Neuronal stem cell (in vitro differentiated cells): ENCODE measurements at regions not wholly inside any gene's neighbourhood (a gene's known extent, or its start where the extent isn't known, plus 50 kb on each side); places are given as distances from the start of the nearest gene placed in this dataset.
"Not testable (repeated sequence)": the region's sequence is repeated elsewhere in the genome, so short reads cannot be mapped to it uniquely, and the experiment has no call there.

ENCODE experiments used
- DNase-seq: peaks from one replicate; pipeline ENCODE4 v3.0.0-alpha.2; 2013; ENCODE audit warnings: low spot score
- H2AFZ ChIP-seq: one replicate; pipeline ENCODE4 v1.6.1; 2013; ENCODE audit warnings: mild to moderate bottlenecking, low read length, inconsistent platforms
- H2AK5ac ChIP-seq: 2 replicates; pipeline ENCODE4 v1.6.1; 2013; ENCODE audit warnings: low read depth, mild to moderate bottlenecking, inconsistent platforms, low read length, moderate library complexity, mixed read lengths
- H2BK120ac ChIP-seq: 2 replicates; pipeline ENCODE4 v1.6.1; 2013; ENCODE audit warnings: low read depth, mild to moderate bottlenecking, inconsistent platforms, low read length, moderate library complexity, mixed read lengths
- H2BK12ac ChIP-seq: one replicate; pipeline ENCODE4 v1.6.1; 2013; ENCODE audit warnings: low read length, inconsistent platforms
- H2BK15ac ChIP-seq: 2 replicates; pipeline ENCODE4 v1.6.1; 2013; ENCODE audit warnings: mild to moderate bottlenecking, low read length, inconsistent platforms, mixed read lengths
- H2BK5ac ChIP-seq: one replicate; pipeline ENCODE4 v1.6.1; 2013; ENCODE audit warnings: inconsistent platforms, mild to moderate bottlenecking, low read length, moderate library complexity
- H3K14ac ChIP-seq: one replicate; pipeline ENCODE4 v1.6.1; 2013; ENCODE audit warnings: low read length, inconsistent platforms
- H3K18ac ChIP-seq: 2 replicates; pipeline ENCODE4 v1.6.1; 2013; ENCODE audit warnings: low read length, inconsistent platforms
- H3K23ac ChIP-seq: 2 replicates; pipeline ENCODE4 v1.6.1; 2013; ENCODE audit warnings: low read depth, mild to moderate bottlenecking, mixed read lengths, low read length, inconsistent platforms; ENCODE audit not compliant: poor library complexity
- H3K27ac ChIP-seq: replicated peaks from 3 replicates; pipeline ENCODE4 v1.5.1; 2013; ENCODE audit warnings: low read length, inconsistent platforms
- H3K27me3 ChIP-seq, 3 experiments: 2 replicates each; pipeline ENCODE4 v1.6.1; 2013; ENCODE audit warnings: low read length in 3 of 3, mild to moderate bottlenecking in 2 of 3, inconsistent platforms in 1 of 3, low read depth in 1 of 3, mixed read lengths in 1 of 3, moderate library complexity in 1 of 3; ENCODE audit not compliant: control insufficient read depth in 3 of 3, insufficient read depth in 3 of 3
- H3K36me3 ChIP-seq, 2 donors: replicated peaks in 1 of 2; 2 replicates each; pipeline ENCODE4 v1.6.1; 2013; ENCODE audit warnings: low read length in 2 of 2; ENCODE audit not compliant: control insufficient read depth in 2 of 2, insufficient read depth in 2 of 2
- H3K4ac ChIP-seq: 2 replicates; pipeline ENCODE4 v1.6.1; 2013; ENCODE audit warnings: inconsistent platforms, mild to moderate bottlenecking, low read length, moderate library complexity
- H3K4me1 ChIP-seq, 2 donors: 1 replicate in 1 of 2; 2 replicates in 1 of 2; pipeline ENCODE4 v1.6.1; 2013; ENCODE audit warnings: low read length in 2 of 2, low read depth in 1 of 2; ENCODE audit not compliant: control insufficient read depth in 2 of 2, insufficient read depth in 1 of 2
- H3K4me2 ChIP-seq: one replicate; pipeline ENCODE4 v1.6.1; 2013; ENCODE audit warnings: mild to moderate bottlenecking, low read length, inconsistent platforms; ENCODE audit not compliant: insufficient read depth, poor library complexity, severe bottlenecking
- H3K4me3 ChIP-seq, 2 donors: 2 replicates each; pipeline ENCODE4 v1.5.1; 2013; ENCODE audit warnings: low read length in 2 of 2, mild to moderate bottlenecking in 2 of 2, inconsistent platforms in 1 of 2, moderate library complexity in 1 of 2
- H3K79me1 ChIP-seq: one replicate; pipeline ENCODE4 v1.6.1; 2013; ENCODE audit warnings: low read depth, mild to moderate bottlenecking, inconsistent platforms, low read length, moderate library complexity
- H3K9ac ChIP-seq: one replicate; pipeline ENCODE4 v1.6.1; 2013; ENCODE audit warnings: mild to moderate bottlenecking, low read depth, low read length, inconsistent platforms; ENCODE audit not compliant: poor library complexity
- H3K9me3 ChIP-seq, 2 donors: replicated peaks in 1 of 2; 2 replicates each; pipeline versions ENCODE3 to v1.6.1; 2013; ENCODE audit warnings: low read length in 2 of 2, mild to moderate bottlenecking in 2 of 2, inconsistent platforms in 1 of 2, low read depth in 1 of 2, mixed read lengths in 1 of 2, moderate library complexity in 1 of 2; ENCODE audit not compliant: control insufficient read depth in 2 of 2, insufficient read depth in 1 of 2
- H4K8ac ChIP-seq: one replicate; pipeline ENCODE4 v1.6.1; 2013; ENCODE audit warnings: low read depth, mild to moderate bottlenecking, inconsistent platforms, low read length, moderate library complexity
- H4K91ac ChIP-seq: one replicate; pipeline ENCODE4 v1.6.1; 2013; ENCODE audit warnings: low read length, low read depth, mild to moderate bottlenecking, inconsistent platforms; ENCODE audit not compliant: poor library complexity
- WGBS, 2 donors: extraction: QIAGEN DNeasy Blood & Tissue Kit; methylation state at CpG; one replicate each; pipeline ENCODE4 v1.1.7; 2013; ENCODE audit warnings: missing lambda C conversion rate in 2 of 2, mixed read lengths in 1 of 2; ENCODE audit not compliant: insufficient read length in 2 of 2, insufficient replicate concordance in 1 of 2; ENCODE audit errors: extremely low coverage in 2 of 2; 5-methylcytosine and 5-hydroxymethylcytosine counted together

GRCh38 chrX:31014474-31014873, 57.4 kb downstream of the FTHL17 start:
- H3K23ac ChIP-seq, H3K27ac ChIP-seq, H4K8ac ChIP-seq, H3K18ac ChIP-seq, H2BK120ac ChIP-seq, H3K79me1 ChIP-seq, H4K91ac ChIP-seq, H3K9ac ChIP-seq, H3K4me2 ChIP-seq, H2BK12ac ChIP-seq, H3K36me3 ChIP-seq, H2BK15ac ChIP-seq, H2BK5ac ChIP-seq, H3K27me3 ChIP-seq, H2AK5ac ChIP-seq, H3K4me3 ChIP-seq, H3K9me3 ChIP-seq, H3K14ac ChIP-seq, DNase-seq, H3K4ac ChIP-seq, H3K4me1 ChIP-seq: not testable (repeated sequence)
- peak overlapping the region; percentile 33 for H2AFZ ChIP-seq
- no CpG with 5 or more reads among the region's 11 CpGs for WGBS, 2 donors

DNA sequence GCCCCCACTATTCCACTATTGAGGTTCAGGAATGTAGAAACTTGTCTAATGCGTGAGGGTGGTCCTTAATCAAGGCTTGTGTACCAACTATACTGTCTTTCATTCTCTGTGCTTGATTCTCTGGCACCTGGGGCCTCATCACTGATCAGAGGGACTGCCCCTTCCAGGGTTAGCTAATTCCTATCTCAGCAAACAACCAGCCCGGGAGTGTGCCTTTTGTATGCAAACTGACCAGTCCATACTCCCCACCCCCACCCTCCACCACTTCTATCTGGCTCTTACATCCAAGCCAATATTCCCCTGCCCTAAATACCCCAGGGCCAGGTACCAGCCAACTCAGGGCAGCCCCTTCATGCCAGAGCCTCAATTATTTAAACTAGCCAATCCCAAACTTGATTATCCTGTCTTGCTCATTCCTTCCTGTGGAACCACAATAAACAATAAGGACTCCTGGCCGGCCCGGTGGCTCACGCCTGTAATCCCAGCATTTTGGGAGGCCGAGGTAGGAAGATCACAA, 59.3 kb downstream of the FTHL17 start:
- no peak overlapping the region for H4K91ac ChIP-seq
- H3K18ac ChIP-seq, result no peak overlapping the region
- no peak overlapping the region for H3K4me2 ChIP-seq
- no peak overlapping the region for H2AK5ac ChIP-seq
- no peak overlapping the region for H2AFZ ChIP-seq
- no peak for DNase-seq
- no peak overlapping the region for H3K14ac ChIP-seq
- H3K4me1 ChIP-seq, result peaks cover 0 to 1% of the 10 kb centered on the region in 2 donors
- no peaks in the 10 kb centered on the region for H3K36me3 ChIP-seq
- no peak overlapping the region for H4K8ac ChIP-seq
- no peak overlapping the region for H3K4me3 ChIP-seq
- H3K79me1 ChIP-seq, result no peaks in the 10 kb centered on the region
- no peak overlapping the region for H3K9ac ChIP-seq
- H2BK5ac ChIP-seq, result no peak overlapping the region
- no peak overlapping the region for H3K4ac ChIP-seq
- no peaks in the 10 kb centered on the region for H3K27me3 ChIP-seq
- H2BK15ac ChIP-seq, result no peak overlapping the region
- H3K23ac ChIP-seq, result no peak overlapping the region
- H2BK12ac ChIP-seq, result no peak overlapping the region
- H3K27ac ChIP-seq, result no peak overlapping the region
- WGBS, 2 donors, result no CpG with 5 or more reads among the region's 6 CpGs
- no peak overlapping the region for H2BK120ac ChIP-seq
- no peaks in the 10 kb centered on the region for H3K9me3 ChIP-seq

GRCh38 chrX:31007321-31007720, 64.5 kb downstream of the FTHL17 start:
- no peak overlapping the region for H3K18ac ChIP-seq
- no peaks in the 10 kb centered on the region for H3K9me3 ChIP-seq
- no peak overlapping the region for H4K8ac ChIP-seq
- H3K4me2 ChIP-seq, result no peak overlapping the region
- no peaks in the 10 kb centered on the region for H3K4me1 ChIP-seq
- H3K79me1 ChIP-seq, result no peaks in the 10 kb centered on the region
- no peak overlapping the region for H2BK5ac ChIP-seq
- no peak for DNase-seq
- no peak overlapping the region for H3K4ac ChIP-seq
- no peaks in the 10 kb centered on the region for H3K27me3 ChIP-seq
- no peak overlapping the region for H2BK12ac ChIP-seq
- H2AK5ac ChIP-seq, result no peak overlapping the region
- no peak overlapping the region for H3K23ac ChIP-seq
- H2BK15ac ChIP-seq, result no peak overlapping the region
- H2BK120ac ChIP-seq, result no peak overlapping the region
- no peak overlapping the region for H3K4me3 ChIP-seq
- no peak overlapping the region for H3K27ac ChIP-seq
- H2AFZ ChIP-seq, result no peak overlapping the region
- no peaks in the 10 kb centered on the region for H3K36me3 ChIP-seq
- H3K9ac ChIP-seq, result no peak overlapping the region
- H4K91ac ChIP-seq, result no peak overlapping the region
- no peak overlapping the region for H3K14ac ChIP-seq
- no CpG with 5 or more reads among the region's 4 CpGs for WGBS, 2 donors

- Histone ChIP-seq H3K9me3 (no peaks in the 10 kb centered on the region), H2BK5ac (no peak overlapping the region), H3K9ac (no peak overlapping the region), H2BK15ac (no peak overlapping the region), H2AK5ac (no peak overlapping the region), H3K18ac (no peak overlapping the region), H3K27me3 (no peaks in the 10 kb centered on the region), H3K36me3 (no peaks in the 10 kb centered on the region), H3K4me2 (no peak overlapping the region), H4K8ac (no peak overlapping the region), H2BK120ac (no peak overlapping the region), H3K4me3 (no peak overlapping the region), H3K23ac (no peak overlapping the region), H3K14ac (no peak overlapping the region), H3K79me1 (no peaks in the 10 kb centered on the region), H2BK12ac (no peak overlapping the region), H2AFZ (no peak overlapping the region), H3K4ac (no peak overlapping the region), H3K27ac (no peak overlapping the region), H3K4me1 (no peaks in the 10 kb centered on the region), H4K91ac (no peak overlapping the region)
- no peak for DNase-seq
- no CpG with 5 or more reads among the region's 2 CpGs for WGBS, 2 donors
These were observed 65.8 kb downstream of the FTHL17 start for GRCh38 chrX:31006027-31006426.
